ENCODE measurements at regions not wholly inside any gene's neighbourhood (a gene's known extent, or its start where the extent isn't known, plus 50 kb on each side); places are given as distances from the start of the nearest gene placed in this dataset.
A peak's percentile ranks its signal among the peaks of the same experiment; 100 is the strongest.

GRCh38 chr14:89613260-89614008 is 196.4 kb upstream of the FOXN3 start:
- no peak overlapping the region for H3K4me3 ChIP-seq (replicated peaks in 1 of 2; ENCODE audit: low read depth in 2 of 2, low read length in 2 of 2)
- DNase-seq (ENCODE audit: low read depth in 2 of 2), result no peak
- TF ChIP-seq CTCF (IDR thresholded peaks at IDR 0.05; ENCODE audit: low read depth, low read length), result no peak

GRCh38 chr14:89609500-89610100 is 192.6 kb upstream of the FOXN3 start:
- no peak for TF ChIP-seq CTCF (IDR thresholded peaks at IDR 0.05; ENCODE audit: low read depth, low read length)
- no peak for DNase-seq (ENCODE audit: low read depth in 2 of 2)

GRCh38 chr14:89607453-89607852 is 190.4 kb upstream of the FOXN3 start:
- no peak overlapping the region for H3K4me3 ChIP-seq (replicated peaks in 1 of 2; ENCODE audit: low read depth in 2 of 2, low read length in 2 of 2)
- no peak for TF ChIP-seq CTCF (IDR thresholded peaks at IDR 0.05; ENCODE audit: low read depth, low read length)
- no peak for DNase-seq (ENCODE audit: low read depth in 2 of 2)

More at GRCh38 chr14:89609500-89610100, 192.6 kb upstream of the FOXN3 start:
- no peak overlapping the region for H3K4me3 ChIP-seq (replicated peaks in 1 of 2; ENCODE audit: low read depth in 2 of 2, low read length in 2 of 2)

- no peak for TF ChIP-seq CTCF (IDR thresholded peaks at IDR 0.05; ENCODE audit: low read depth, low read length)
- DNase-seq (ENCODE audit: low read depth in 2 of 2), result no peak
- H3K4me3 ChIP-seq (replicated peaks in 1 of 2; ENCODE audit: low read depth in 2 of 2, low read length in 2 of 2), result no peak overlapping the region
Measured at GRCh38 chr14:89603938-89604480, 187.0 kb upstream of the FOXN3 start.

- TF ChIP-seq CTCF (IDR thresholded peaks at IDR 0.05; ENCODE audit: low read depth, low read length), result no peak
- no peak overlapping the region for H3K4me3 ChIP-seq (replicated peaks in 1 of 2; ENCODE audit: low read depth in 2 of 2, low read length in 2 of 2)
- DNase-seq (ENCODE audit: low read depth in 2 of 2), result peak; percentile 13 to 62
Measured at GRCh38 chr14:89600950-89601826, 184.2 kb upstream of the FOXN3 start.

- no peak for TF ChIP-seq CTCF (IDR thresholded peaks at IDR 0.05; ENCODE audit: low read depth, low read length)
- no peak for DNase-seq (ENCODE audit: low read depth in 2 of 2)
- no peak overlapping the region for H3K4me3 ChIP-seq (replicated peaks in 1 of 2; ENCODE audit: low read depth in 2 of 2, low read length in 2 of 2)
Measured at GRCh38 chr14:89600029-89600428, 183.0 kb upstream of the FOXN3 start.

All from cardiac fibroblast (primary cell).